NCI-H446 treated with DMSO at 0.1 percent for 48 hours (cell line): ENCODE measurements at regions not wholly inside any gene's neighbourhood (a gene's known extent, or its start where the extent isn't known, plus 50 kb on each side); places are given as distances from the start of the nearest gene placed in this dataset.
"Not testable (repeated sequence)": the region's sequence is repeated elsewhere in the genome, so short reads cannot be mapped to it uniquely, and the experiment has no call there.

ENCODE experiments used
- DNase-seq: peaks from one replicate; lab custom pipeline; 2025; lab: John Stamatoyannopoulos, UW

DNA sequence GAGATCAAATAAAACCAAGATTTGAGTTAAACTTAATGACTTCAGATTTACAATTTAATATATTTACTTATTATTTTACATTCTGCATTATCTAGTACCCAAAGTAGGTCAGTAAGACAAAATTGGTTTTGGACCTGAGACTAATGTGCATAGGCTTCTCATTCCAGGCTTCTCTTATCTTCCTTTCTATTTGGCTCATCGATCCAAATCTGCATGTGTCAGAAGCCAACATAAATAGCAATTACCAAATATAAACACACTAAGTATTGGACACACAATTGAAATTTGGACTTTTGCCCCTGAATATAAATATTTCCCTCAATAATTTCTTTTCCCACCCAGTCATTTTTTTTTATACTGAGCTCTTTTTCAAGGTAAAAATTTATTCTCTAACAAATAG lies 290.6 kb upstream of the ARHGEF26 start:
- no peak for DNase-seq

- DNase-seq = no peak
Observed at GRCh38 chr3:153835540-153835939, 285.6 kb upstream of the ARHGEF26 start.

DNA sequence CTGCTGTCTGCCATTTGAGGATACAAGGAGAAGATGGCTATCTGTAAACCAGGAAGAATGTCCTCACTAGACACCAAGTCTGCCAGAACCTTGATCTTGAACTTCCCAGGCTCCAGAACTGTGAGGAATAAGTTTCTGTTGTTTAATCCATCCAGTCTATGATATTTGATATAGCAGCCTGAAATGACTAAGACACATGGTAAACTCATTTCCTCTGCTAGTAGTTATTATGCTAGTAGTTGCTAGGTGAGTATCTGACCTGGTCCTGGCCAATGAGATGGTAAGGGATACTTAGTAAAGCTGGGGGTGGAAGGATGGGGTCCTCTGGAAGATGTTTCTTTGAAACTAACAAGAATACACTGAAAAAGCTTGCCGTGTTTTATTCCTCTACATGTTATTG lies 280.7 kb upstream of the ARHGEF26 start:
- no peak for DNase-seq

DNA sequence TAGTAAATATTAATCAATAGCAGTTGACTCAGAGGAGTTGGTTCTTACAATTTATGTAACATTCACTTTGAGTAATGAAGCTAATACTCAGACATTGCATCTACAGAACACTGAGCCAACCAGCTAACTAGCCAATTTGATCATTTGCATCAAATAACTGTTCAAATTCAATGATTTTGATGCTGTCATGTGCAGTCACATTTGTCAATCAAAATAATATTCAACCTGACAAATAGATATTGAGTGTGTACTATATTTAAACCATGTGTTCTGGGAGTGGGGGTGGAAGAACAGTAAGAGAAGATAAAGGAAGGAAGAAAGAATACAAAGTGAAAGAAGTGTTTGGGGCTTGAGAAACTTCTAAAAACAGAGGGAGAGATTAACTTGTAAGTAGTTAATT lies 277.2 kb upstream of the ARHGEF26 start:
- no peak for DNase-seq

- no peak for DNase-seq
Observed at GRCh38 chr3:153845311-153845710, 275.9 kb upstream of the ARHGEF26 start.

DNA sequence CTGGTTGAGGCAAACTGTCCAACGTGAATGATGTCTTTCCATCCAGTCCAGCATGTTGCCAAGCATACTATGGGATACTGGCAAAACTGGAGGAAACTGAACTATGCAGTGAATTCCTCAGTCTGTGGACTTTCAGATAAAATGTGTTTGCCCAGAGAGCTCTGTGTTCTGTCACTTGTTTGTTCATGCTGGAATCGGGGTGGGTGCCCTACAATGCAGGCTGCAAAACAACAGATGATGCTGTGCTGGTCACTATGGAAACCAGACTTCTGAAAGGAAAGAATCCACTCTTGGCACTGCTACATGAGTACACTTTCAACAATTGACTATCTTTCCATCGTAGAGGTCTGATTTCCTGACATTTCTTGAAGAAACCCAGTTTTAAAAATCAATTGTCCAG lies 272.5 kb upstream of the ARHGEF26 start:
- no peak for DNase-seq

GRCh38 chr3:153852355-153852754 lies 268.8 kb upstream of the ARHGEF26 start:
- no peak for DNase-seq

DNA sequence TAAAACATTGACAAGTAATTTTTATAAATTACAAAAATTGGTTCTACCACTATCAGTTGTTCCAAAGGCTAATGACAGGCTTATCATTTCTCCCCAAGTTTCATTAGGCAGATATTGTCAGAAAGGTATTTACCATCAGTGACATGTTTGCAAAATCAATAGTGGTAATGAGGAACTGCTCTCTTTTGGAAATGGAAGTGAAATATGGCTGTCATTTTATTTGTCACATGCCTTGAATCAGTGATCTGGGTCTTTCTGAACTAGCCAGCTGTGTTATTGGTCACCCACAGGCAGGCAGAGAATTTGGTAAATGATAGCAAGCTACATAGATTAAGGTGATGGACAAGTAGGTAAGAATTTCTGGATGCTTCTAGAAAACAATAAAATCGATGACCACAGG lies 268.0 kb upstream of the ARHGEF26 start:
- no peak for DNase-seq

DNA sequence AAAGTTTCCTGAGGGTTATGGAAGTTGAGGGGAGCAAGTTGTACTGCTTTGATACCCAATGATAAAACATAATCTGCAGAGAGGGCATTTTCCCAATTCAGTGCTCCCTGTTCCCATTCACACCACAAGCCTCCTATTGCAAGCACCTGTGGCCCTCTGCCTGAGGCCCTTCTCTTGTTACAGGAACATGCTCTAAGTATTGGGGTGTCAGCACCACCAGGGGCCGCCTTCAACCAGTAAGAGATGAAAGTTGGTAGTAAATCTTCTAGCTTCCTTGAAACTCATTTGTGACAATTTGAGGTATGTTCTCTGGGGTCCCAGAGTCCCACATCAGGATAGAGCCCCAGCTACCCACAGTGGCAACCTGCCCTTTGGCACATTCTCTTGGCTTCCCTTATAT lies 265.4 kb upstream of the ARHGEF26 start:
- DNase-seq = no peak

DNA sequence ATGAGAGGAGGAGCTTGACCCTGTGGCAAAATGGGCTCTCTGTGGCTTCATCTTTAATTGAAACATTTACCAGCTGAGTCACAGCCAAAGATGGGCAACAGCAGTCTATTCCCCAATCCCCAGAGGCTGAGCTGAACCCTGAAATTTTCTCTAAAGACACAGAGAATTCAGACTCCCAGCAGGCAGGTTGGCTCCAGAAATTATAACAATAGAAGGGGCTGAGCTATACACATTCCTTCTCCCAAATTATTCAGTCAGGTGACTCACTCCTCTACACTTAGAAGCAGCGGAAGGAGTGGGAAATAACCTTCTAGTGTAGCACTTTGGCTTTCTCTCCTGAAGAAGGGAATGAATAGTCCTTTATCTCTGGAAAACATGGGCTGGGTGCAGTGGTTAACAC lies 264.3 kb upstream of the ARHGEF26 start:
- no peak for DNase-seq

DNA sequence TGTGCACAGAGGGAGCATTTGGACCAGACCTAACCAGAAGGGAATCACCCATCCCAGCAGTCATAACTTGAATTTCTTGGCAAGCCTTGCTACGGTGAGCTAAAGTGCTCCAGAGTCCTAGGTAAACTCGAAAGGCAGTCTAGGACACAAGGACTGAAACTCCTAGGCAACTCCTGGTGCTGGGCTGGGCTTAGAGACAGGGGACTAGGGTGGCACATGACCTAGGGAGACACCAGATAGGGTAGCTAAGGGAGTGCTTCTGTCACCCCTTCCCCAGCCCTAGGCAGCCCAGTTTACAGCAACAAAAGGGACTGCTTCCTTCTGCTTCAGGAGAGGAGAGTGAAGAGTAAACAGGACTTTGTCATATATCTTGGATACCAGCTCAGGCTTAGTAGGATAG lies 256.4 kb upstream of the ARHGEF26 start:
- DNase-seq = no peak

DNA sequence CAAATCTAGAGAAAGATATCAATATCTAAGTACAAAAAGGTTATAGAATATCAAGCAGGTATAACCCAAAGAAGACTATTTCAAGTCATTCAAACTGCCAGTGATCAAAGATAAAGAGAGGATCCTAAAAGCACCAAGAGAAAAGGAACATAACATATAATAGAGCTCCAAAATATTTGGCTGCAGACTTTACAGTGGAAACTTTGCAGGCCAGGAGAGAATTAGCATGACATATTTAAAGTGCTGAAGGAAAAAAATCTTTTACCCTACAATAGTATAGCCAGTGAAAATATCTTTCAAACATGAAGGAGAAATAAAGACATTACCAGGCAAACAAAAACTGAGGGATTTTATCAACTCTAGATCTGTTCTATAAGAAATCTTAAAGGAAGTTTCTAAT lies 254.3 kb upstream of the ARHGEF26 start:
- no peak for DNase-seq

- DNase-seq = not testable (repeated sequence)
Observed at GRCh38 chr3:153874348-153874747, 246.8 kb upstream of the ARHGEF26 start.

- no peak for DNase-seq
Observed at GRCh38 chr3:153880493-153880892, 240.7 kb upstream of the ARHGEF26 start.

DNA sequence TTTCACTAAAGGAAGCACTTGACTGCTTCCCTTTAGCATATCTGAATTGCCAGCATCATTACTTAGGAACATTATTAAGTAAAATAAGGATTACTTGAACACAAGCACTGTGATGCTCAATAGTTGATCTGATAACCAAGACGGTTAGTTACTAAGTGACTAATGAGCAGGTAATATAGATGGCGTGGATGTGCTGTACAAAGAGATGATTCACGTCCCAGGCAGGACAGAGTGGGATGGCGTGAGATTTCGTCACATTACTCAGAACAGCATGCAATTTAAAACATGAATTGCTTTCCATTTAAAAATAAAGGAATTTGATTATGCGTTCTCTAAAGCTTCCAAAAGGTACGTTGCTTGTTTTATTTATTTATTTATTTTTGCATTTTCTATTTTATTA lies 240.0 kb upstream of the ARHGEF26 start:
- DNase-seq = no peak

GRCh38 chr3:153885359-153885758 lies 235.8 kb upstream of the ARHGEF26 start:
- no peak for DNase-seq

- DNase-seq = no peak
Observed at GRCh38 chr3:153889905-153890334, 231.3 kb upstream of the ARHGEF26 start.

GRCh38 chr3:153892126-153892525 lies 229.1 kb upstream of the ARHGEF26 start:
- no peak for DNase-seq

GRCh38 chr3:153894857-153895256 lies 226.3 kb upstream of the ARHGEF26 start:
- no peak for DNase-seq

DNA sequence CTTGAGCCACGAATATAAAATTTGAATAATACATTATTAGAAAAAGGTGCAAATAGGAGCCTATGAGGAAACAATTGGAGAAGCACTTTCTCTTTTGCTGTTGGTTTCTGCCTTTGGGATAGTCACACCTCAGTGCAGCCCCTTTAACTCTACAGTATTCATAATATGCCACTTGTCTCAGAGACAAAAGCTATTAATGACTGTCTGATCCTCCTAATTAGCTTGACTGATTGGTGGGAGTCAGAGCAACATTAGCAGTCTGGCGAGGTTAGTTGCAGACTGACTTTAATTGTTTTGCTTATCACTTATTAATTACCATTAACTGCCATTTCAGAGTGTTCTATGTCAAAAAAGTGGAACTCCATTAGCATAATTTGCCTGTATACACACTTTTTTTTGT lies 225.0 kb upstream of the ARHGEF26 start:
- no peak for DNase-seq

GRCh38 chr3:153897025-153897723 lies 224.0 kb upstream of the ARHGEF26 start:
- DNase-seq = no peak

- DNase-seq = no peak
Observed at GRCh38 chr3:153897842-153898241, 223.3 kb upstream of the ARHGEF26 start.

- DNase-seq = no peak
Observed at GRCh38 chr3:153901152-153901551, 220.0 kb upstream of the ARHGEF26 start.

DNA sequence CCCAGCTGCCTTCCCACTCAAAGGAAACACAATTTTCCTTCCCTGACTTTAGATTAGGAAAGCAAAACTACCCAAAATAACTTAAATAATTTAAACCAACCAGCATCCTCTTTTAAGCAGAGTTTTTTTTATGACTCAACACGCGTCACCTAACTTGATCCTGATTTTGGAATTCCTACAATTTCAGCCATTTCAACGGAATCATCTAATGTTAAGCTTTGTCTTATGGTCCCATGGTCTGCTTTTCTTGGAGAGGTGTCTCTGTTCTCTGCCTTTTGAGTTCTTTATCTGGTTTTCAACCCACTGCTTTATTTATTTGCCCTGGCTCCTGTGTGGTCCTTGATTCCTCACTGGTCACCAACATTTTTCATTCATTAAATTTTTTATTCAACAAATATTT lies 219.2 kb upstream of the ARHGEF26 start:
- DNase-seq = no peak

GRCh38 chr3:153903430-153903829 lies 217.8 kb upstream of the ARHGEF26 start:
- DNase-seq = no peak
